ENCODE measurements at regions not wholly inside any gene's neighbourhood (a gene's known extent, or its start where the extent isn't known, plus 50 kb on each side); places are given as distances from the start of the nearest gene placed in this dataset.
"Not testable (repeated sequence)": the region's sequence is repeated elsewhere in the genome, so short reads cannot be mapped to it uniquely, and the experiment has no call there.

GRCh38 chr20:47914792-47915191, 129.5 kb upstream of the SULF2 start:
- no peak for TF ChIP-seq CTCF (IDR thresholded peaks at IDR 0.05; ENCODE audit: low read depth, low read length, missing control alignments)
- no peak overlapping the region for H3K4me3 ChIP-seq (ENCODE audit: low read depth, low read length)
- DNase-seq (ENCODE audit: low read depth), result no peak

- H3K4me3 ChIP-seq (ENCODE audit: low read depth, low read length); DNase-seq (ENCODE audit: low read depth): not testable (repeated sequence)
These were observed 127.7 kb upstream of the SULF2 start for GRCh38 chr20:47912786-47913501.

GRCh38 chr20:47912165-47912564, 126.9 kb upstream of the SULF2 start:
- DNase-seq (ENCODE audit: low read depth); H3K4me3 ChIP-seq (ENCODE audit: low read depth, low read length): not testable (repeated sequence)

GRCh38 chr20:47909696-47910369, 124.6 kb upstream of the SULF2 start:
- not testable (repeated sequence) for DNase-seq (ENCODE audit: low read depth); H3K4me3 ChIP-seq (ENCODE audit: low read depth, low read length)

- H3K4me3 ChIP-seq (ENCODE audit: low read depth, low read length); DNase-seq (ENCODE audit: low read depth): not testable (repeated sequence)
These were observed 123.2 kb upstream of the SULF2 start for GRCh38 chr20:47908361-47909035.

- not testable (repeated sequence) for DNase-seq (ENCODE audit: low read depth); H3K4me3 ChIP-seq (ENCODE audit: low read depth, low read length)
These were observed 122.7 kb upstream of the SULF2 start for GRCh38 chr20:47907951-47908350.

GRCh38 chr20:47907031-47907675, 121.9 kb upstream of the SULF2 start:
- DNase-seq (ENCODE audit: low read depth), result no peak
- TF ChIP-seq CTCF (IDR thresholded peaks at IDR 0.05; ENCODE audit: low read depth, low read length, missing control alignments), result no peak
- H3K4me3 ChIP-seq (ENCODE audit: low read depth, low read length), result no peak overlapping the region

GRCh38 chr20:47906348-47906660, 121.0 kb upstream of the SULF2 start:
- TF ChIP-seq CTCF (IDR thresholded peaks at IDR 0.05; ENCODE audit: low read depth, low read length, missing control alignments), result no peak
- DNase-seq (ENCODE audit: low read depth), result no peak

GRCh38 chr20:47905628-47906347, 120.5 kb upstream of the SULF2 start:
- no peak overlapping the region for H3K4me3 ChIP-seq (ENCODE audit: low read depth, low read length)
- DNase-seq (ENCODE audit: low read depth), result no peak
- no peak for TF ChIP-seq CTCF (IDR thresholded peaks at IDR 0.05; ENCODE audit: low read depth, low read length, missing control alignments)

More at GRCh38 chr20:47906348-47906660, 121.0 kb upstream of the SULF2 start:
- no peak overlapping the region for H3K4me3 ChIP-seq (ENCODE audit: low read depth, low read length)

GRCh38 chr20:47903009-47903408, 117.7 kb upstream of the SULF2 start:
- H3K4me3 ChIP-seq (ENCODE audit: low read depth, low read length); DNase-seq (ENCODE audit: low read depth): not testable (repeated sequence)

- not testable (repeated sequence) for DNase-seq (ENCODE audit: low read depth); H3K4me3 ChIP-seq (ENCODE audit: low read depth, low read length)
These were observed 114.0 kb upstream of the SULF2 start for GRCh38 chr20:47899313-47899712.

Data from GM12864 (cell line).